A549 (cell line): ENCODE measurements at regions not wholly inside any gene's neighbourhood (a gene's known extent, or its start where the extent isn't known, plus 50 kb on each side); places are given as distances from the start of the nearest gene placed in this dataset.

Experiments
- PHF8 ChIP-seq: fragments of 200-600 bp; sonication (generic); IDR thresholded peaks from 2 replicates; pipeline ENCODE4 v1.6.1; 2016; ENCODE audit warnings: low read depth, mild to moderate bottlenecking, antibody characterized with exemption, moderate library complexity, borderline replicate concordance
- TF ChIP-seq, protein P1 (sequence below): fragments of >200 bp; sonication (Bioruptor Twin); formaldehyde crosslinking; IDR thresholded peaks from 3 replicates; pipeline ENCODE4 v1.5.1; 2016

- no peak for TF ChIP-seq PHF8
- TF ChIP-seq, protein P1, sequence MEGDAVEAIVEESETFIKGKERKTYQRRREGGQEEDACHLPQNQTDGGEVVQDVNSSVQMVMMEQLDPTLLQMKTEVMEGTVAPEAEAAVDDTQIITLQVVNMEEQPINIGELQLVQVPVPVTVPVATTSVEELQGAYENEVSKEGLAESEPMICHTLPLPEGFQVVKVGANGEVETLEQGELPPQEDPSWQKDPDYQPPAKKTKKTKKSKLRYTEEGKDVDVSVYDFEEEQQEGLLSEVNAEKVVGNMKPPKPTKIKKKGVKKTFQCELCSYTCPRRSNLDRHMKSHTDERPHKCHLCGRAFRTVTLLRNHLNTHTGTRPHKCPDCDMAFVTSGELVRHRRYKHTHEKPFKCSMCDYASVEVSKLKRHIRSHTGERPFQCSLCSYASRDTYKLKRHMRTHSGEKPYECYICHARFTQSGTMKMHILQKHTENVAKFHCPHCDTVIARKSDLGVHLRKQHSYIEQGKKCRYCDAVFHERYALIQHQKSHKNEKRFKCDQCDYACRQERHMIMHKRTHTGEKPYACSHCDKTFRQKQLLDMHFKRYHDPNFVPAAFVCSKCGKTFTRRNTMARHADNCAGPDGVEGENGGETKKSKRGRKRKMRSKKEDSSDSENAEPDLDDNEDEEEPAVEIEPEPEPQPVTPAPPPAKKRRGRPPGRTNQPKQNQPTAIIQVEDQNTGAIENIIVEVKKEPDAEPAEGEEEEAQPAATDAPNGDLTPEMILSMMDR, result no peak
Measured at GRCh38 chr21:27795418-27795817, 828.5 kb upstream of the ADAMTS5 start.
